Stomach (tissue), 4 donors: ENCODE measurements at regions not wholly inside any gene's neighbourhood (a gene's known extent, or its start where the extent isn't known, plus 50 kb on each side); places are given as distances from the start of the nearest gene placed in this dataset.

Experiments used
- EP300 ChIP-seq: sonication (generic); formaldehyde crosslinking; IDR thresholded peaks from one replicate; pipeline ENCODE4 v1.6.1; 2017; ENCODE audit warnings: antibody characterized with exemption
- POLR2A ChIP-seq, 4 donors: fragments of 450-650 bp; IDR thresholded peaks; one replicate each; pipeline ENCODE4 v1.6.1; 2016; ENCODE audit warnings: antibody characterized with exemption in 4 of 4, control low read depth in 2 of 4, mild to moderate bottlenecking in 1 of 4, moderate library complexity in 1 of 4
- POLR2AphosphoS5 ChIP-seq, 3 donors: sonication (generic); formaldehyde crosslinking; IDR thresholded peaks; one replicate each; pipeline ENCODE4 v1.6.1; 2016; ENCODE audit warnings: antibody characterized with exemption in 3 of 3
- TF ChIP-seq, protein P1 (sequence below), 7 experiments: fragments of 450-650 bp in 4 of 7; fragments of 200-600 bp in 3 of 7; sonication (generic) in 3 of 7; IDR thresholded peaks; one replicate each; pipeline ENCODE4 v1.5.1; 2016 to 2019; ENCODE audit warnings: antibody characterized with exemption in 7 of 7, control low read depth in 2 of 7, mild to moderate bottlenecking in 1 of 7

DNA sequence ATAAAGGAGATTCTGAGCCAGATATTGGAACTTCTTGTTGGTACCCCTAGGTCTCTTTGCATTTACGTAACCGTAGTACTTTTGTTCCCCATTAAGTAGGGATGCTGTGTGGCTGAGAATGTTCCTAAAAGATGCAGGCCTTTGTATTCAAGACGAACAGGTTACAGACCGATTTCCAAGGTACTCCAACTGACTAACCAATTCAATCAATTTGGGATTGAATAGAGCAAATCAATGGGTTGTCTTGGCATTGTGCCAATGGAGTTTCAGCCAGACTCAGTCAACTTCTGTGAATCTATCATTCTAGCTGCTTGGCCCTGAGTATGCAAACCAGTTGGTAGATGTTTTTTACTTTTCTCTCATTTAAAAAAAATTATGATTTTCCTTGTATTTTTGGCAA is 347.3 kb upstream of the NPVF start:
- TF ChIP-seq, protein P1, sequence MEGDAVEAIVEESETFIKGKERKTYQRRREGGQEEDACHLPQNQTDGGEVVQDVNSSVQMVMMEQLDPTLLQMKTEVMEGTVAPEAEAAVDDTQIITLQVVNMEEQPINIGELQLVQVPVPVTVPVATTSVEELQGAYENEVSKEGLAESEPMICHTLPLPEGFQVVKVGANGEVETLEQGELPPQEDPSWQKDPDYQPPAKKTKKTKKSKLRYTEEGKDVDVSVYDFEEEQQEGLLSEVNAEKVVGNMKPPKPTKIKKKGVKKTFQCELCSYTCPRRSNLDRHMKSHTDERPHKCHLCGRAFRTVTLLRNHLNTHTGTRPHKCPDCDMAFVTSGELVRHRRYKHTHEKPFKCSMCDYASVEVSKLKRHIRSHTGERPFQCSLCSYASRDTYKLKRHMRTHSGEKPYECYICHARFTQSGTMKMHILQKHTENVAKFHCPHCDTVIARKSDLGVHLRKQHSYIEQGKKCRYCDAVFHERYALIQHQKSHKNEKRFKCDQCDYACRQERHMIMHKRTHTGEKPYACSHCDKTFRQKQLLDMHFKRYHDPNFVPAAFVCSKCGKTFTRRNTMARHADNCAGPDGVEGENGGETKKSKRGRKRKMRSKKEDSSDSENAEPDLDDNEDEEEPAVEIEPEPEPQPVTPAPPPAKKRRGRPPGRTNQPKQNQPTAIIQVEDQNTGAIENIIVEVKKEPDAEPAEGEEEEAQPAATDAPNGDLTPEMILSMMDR (IDR thresholded peaks at IDR 0.05): no peak
- TF ChIP-seq EP300 (no peak), POLR2AphosphoS5 (IDR thresholded peaks at IDR 0.05) (no peak), POLR2A (IDR thresholded peaks at IDR 0.05) (no peak)
